MM.1S (cell line): ENCODE measurements at regions not wholly inside any gene's neighbourhood (a gene's known extent, or its start where the extent isn't known, plus 50 kb on each side); places are given as distances from the start of the nearest gene placed in this dataset.

Experiments
- CTCF ChIP-seq: fragments of 300-600 bp; sonication (generic); IDR thresholded peaks from 2 replicates; pipeline ENCODE4 v1.5.1; 2016; ENCODE audit warnings: antibody characterized with exemption, low read length, mixed read lengths
- EZH2 ChIP-seq: fragments of 300-600 bp; sonication (generic); optimal IDR thresholded peaks from 2 replicates; pipeline ENCODE3; 2017; ENCODE audit warnings: low read depth, mild to moderate bottlenecking, antibody characterized with exemption, low read length, mixed read lengths
- EZH2phosphoT487 ChIP-seq: fragments of 300-600 bp; sonication (generic); IDR thresholded peaks from 2 replicates; pipeline ENCODE4 v1.6.1; 2018; ENCODE audit warnings: antibody characterized with exemption, low read length

GRCh38 chr14:56870336-56870735 is 60.1 kb upstream of the OTX2 start:
- TF ChIP-seq EZH2 (no peak), CTCF (no peak), EZH2phosphoT487 (no peak)
